Lung (tissue), 11 donors: ENCODE measurements at regions not wholly inside any gene's neighbourhood (a gene's known extent, or its start where the extent isn't known, plus 50 kb on each side); places are given as distances from the start of the nearest gene placed in this dataset.
A peak's percentile ranks its signal among the peaks of the same experiment; 100 is the strongest.

ENCODE experiments used
- ATAC-seq: fragments of 200-7000 bp; cut with Tn5 transposase; one replicate; pipeline ENCODE4 v1.9.1; 2020; ENCODE audit warnings: moderate number of reproducible peaks; ENCODE audit not compliant: insufficient read depth, low FRiP score
- DNase-seq, 3 donors: peaks; one replicate each; pipeline ENCODE4 v3.0.0-alpha.2; 2013 to 2017
- H3K27ac ChIP-seq, 2 donors: one replicate each; pipeline ENCODE4 v1.5.1; 2013; ENCODE audit warnings: mild to moderate bottlenecking in 2 of 2, moderate library complexity in 2 of 2, control low read depth in 1 of 2, inconsistent platforms in 1 of 2, low read depth in 1 of 2, low read length in 1 of 2
- H3K27me3 ChIP-seq, 3 donors: one replicate each; pipeline ENCODE4 v1.5.1; 2013; ENCODE audit warnings: low read length in 2 of 3; ENCODE audit not compliant: control insufficient read depth in 3 of 3, insufficient read depth in 3 of 3
- H3K36me3 ChIP-seq, 4 donors: one replicate each; pipeline ENCODE4 v1.5.1; 2013; ENCODE audit warnings: low read length in 4 of 4, mild to moderate bottlenecking in 1 of 4, moderate library complexity in 1 of 4; ENCODE audit not compliant: control insufficient read depth in 4 of 4, insufficient read depth in 4 of 4
- H3K4me1 ChIP-seq, 5 donors: one replicate each; pipeline ENCODE4 v1.5.1; 2013; ENCODE audit warnings: low read length in 5 of 5, mild to moderate bottlenecking in 2 of 5, moderate library complexity in 1 of 5; ENCODE audit not compliant: control insufficient read depth in 5 of 5, insufficient read depth in 5 of 5
- H3K4me3 ChIP-seq: one replicate; pipeline ENCODE4 v1.5.1; 2013; ENCODE audit warnings: mild to moderate bottlenecking, control low read depth, moderate library complexity
- H3K9ac ChIP-seq, 2 donors: one replicate each; pipeline ENCODE4 v1.5.1; 2013; ENCODE audit warnings: low read length in 2 of 2, control low read depth in 1 of 2; ENCODE audit not compliant: insufficient read depth in 1 of 2
- H3K9me3 ChIP-seq, 4 donors: one replicate each; pipeline ENCODE4 v1.5.1; 2013; ENCODE audit warnings: low read length in 3 of 4, mild to moderate bottlenecking in 1 of 4, moderate library complexity in 1 of 4; ENCODE audit not compliant: control insufficient read depth in 4 of 4, insufficient read depth in 3 of 4
- CTCF ChIP-seq: IDR thresholded peaks from 2 replicates; pipeline ENCODE4 v1.5.1; 2012; ENCODE audit warnings: mild to moderate bottlenecking; ENCODE audit errors: control extremely low read depth, extremely low read depth
- WGBS, 2 donors: extraction: QIAGEN DNeasy Blood & Tissue Kit; methylation state at CpG; one replicate each; pipeline ENCODE4 v1.1.7; 2013; 5-methylcytosine and 5-hydroxymethylcytosine counted together
- donor health status: control.
- donor health status: control.
- donor health status: Bipolar disorder and iron deficiency.
- donor health status: healthy.
- donor health status: DM: yes; HTN: yes; CAD: no.

- no peaks in the 10 kb centered on the region for H3K4me1 ChIP-seq
- no peak overlapping the region for H3K27ac ChIP-seq
- no peaks in the 10 kb centered on the region for H3K9me3 ChIP-seq
- DNase-seq (peak in 1 of 3 donors; percentile 14), ATAC-seq (no peak)
- H3K9ac ChIP-seq = no peak overlapping the region
- 74 to 93% methylated on average over 2 of the region's 2 CpGs for WGBS, 2 donors
- no peaks in the 10 kb centered on the region for H3K27me3 ChIP-seq
- no peak for TF ChIP-seq CTCF
- no peaks in the 10 kb centered on the region for H3K36me3 ChIP-seq
- H3K4me3 ChIP-seq = no peak overlapping the region
Measured at GRCh38 chr16:65469116-65469515, 347.3 kb upstream of the CDH11 start.

- H3K9ac ChIP-seq = no peak overlapping the region
- no peaks in the 10 kb centered on the region for H3K36me3 ChIP-seq
- no peaks in the 10 kb centered on the region for H3K9me3 ChIP-seq
- DNase-seq (no peak), ATAC-seq (no peak)
- H3K4me1 ChIP-seq = no peaks in the 10 kb centered on the region
- H3K27me3 ChIP-seq = no peaks in the 10 kb centered on the region
- TF ChIP-seq CTCF = no peak
- WGBS, 2 donors = 94 to 98% methylated on average over 1 of the region's 1 CpG
- H3K27ac ChIP-seq = no peak overlapping the region
- no peak overlapping the region for H3K4me3 ChIP-seq
Measured at GRCh38 chr16:65468133-65468532, 346.3 kb upstream of the CDH11 start.

- ATAC-seq (no peak), DNase-seq (no peak)
- Histone ChIP-seq H3K4me3 (no peak overlapping the region), H3K27me3 (no peaks in the 10 kb centered on the region), H3K4me1 (no peaks in the 10 kb centered on the region), H3K9ac (no peak overlapping the region), H3K27ac (no peak overlapping the region), H3K9me3 (no peaks in the 10 kb centered on the region), H3K36me3 (no peaks in the 10 kb centered on the region)
- WGBS, 2 donors = 73 to 80% methylated on average over 3 of the region's 3 CpGs
- no peak for TF ChIP-seq CTCF
Measured at GRCh38 chr16:65463652-65464260, 341.9 kb upstream of the CDH11 start.

GRCh38 chr16:65457084-65457483 lies 335.2 kb upstream of the CDH11 start:
- Histone ChIP-seq H3K4me1 (no peaks in the 10 kb centered on the region), H3K9ac (no peak overlapping the region), H3K4me3 (no peak overlapping the region), H3K27me3 (no peaks in the 10 kb centered on the region), H3K27ac (no peak overlapping the region), H3K36me3 (no peaks in the 10 kb centered on the region), H3K9me3 (no peaks in the 10 kb centered on the region)
- 66 to 93% methylated on average over 2 of the region's 2 CpGs for WGBS, 2 donors
- no peak for ATAC-seq
- TF ChIP-seq CTCF = no peak
- no peak for DNase-seq
